ENCODE measurements at regions not wholly inside any gene's neighbourhood (a gene's known extent, or its start where the extent isn't known, plus 50 kb on each side); places are given as distances from the start of the nearest gene placed in this dataset.

DNA sequence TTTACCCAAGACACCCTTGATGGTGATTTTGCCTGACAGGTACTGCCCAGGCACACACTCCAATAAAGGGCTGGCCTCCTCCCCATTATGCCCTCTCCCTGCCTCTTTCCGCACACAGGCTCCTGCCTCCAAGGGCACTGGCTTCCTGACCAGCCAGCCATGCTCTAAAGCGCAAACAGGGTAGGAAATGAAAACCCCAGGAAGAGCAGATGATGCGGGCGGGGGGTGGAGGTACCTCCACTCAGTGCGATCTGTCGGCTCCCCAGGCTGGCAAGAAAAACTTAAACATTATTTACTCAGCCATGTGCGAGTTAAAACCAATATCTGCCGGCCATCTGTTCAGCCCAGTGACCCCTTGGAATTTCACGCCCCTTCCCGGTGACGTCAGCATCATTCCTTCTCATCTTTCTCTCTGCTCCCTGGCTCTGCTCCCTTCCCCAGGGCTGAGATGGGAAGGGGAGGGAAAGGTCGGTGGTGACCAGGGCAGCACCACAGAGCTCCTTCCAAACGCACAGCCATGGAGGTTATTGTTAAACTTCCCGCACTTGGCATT lies 262.5 kb downstream of the CBLN1 start:
- TF ChIP-seq, protein P1, sequence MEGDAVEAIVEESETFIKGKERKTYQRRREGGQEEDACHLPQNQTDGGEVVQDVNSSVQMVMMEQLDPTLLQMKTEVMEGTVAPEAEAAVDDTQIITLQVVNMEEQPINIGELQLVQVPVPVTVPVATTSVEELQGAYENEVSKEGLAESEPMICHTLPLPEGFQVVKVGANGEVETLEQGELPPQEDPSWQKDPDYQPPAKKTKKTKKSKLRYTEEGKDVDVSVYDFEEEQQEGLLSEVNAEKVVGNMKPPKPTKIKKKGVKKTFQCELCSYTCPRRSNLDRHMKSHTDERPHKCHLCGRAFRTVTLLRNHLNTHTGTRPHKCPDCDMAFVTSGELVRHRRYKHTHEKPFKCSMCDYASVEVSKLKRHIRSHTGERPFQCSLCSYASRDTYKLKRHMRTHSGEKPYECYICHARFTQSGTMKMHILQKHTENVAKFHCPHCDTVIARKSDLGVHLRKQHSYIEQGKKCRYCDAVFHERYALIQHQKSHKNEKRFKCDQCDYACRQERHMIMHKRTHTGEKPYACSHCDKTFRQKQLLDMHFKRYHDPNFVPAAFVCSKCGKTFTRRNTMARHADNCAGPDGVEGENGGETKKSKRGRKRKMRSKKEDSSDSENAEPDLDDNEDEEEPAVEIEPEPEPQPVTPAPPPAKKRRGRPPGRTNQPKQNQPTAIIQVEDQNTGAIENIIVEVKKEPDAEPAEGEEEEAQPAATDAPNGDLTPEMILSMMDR (IDR thresholded peaks at IDR 0.05; ENCODE audit: control insufficient read depth, extremely low read depth, insufficient read depth): no peak
- no peak for DNase-seq (ENCODE audit: low read depth)
- no peak overlapping the region for H3K4me3 ChIP-seq (ENCODE audit: low read depth, low read length)

DNA sequence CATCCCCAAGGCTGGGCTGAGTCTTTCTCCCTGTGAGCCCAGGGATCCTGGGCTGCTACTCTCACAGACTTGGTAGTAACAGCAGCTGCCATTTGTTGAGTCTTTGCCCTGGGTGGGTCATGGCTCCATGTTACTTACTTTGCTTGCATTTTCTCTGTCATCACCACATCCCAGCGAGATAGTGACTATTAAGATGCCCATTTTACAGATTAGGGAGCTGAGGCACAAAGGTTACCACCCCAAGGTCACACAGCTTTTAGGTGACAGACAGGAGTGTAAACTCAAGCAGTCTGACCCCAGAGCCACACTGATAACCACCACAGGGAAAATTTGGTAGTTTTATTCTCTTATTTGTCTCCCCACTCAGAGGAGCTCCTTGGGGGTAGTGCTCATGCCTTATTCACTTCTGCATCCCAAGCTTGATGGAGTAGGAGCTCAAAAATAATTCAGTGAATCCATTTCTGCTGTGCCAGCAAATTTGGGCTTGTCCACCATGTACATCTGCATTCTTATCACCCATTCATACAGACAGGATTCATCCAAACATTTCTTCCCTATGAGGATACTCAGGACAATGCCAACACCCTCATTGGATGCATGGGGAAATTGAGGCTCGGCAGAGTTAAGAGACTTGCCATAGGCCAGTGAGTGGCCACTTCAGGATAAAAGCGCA lies 263.2 kb downstream of the CBLN1 start:
- TF ChIP-seq, protein P1 (IDR thresholded peaks at IDR 0.05; ENCODE audit: control insufficient read depth, extremely low read depth, insufficient read depth): no peak
- H3K4me3 ChIP-seq (ENCODE audit: low read depth, low read length): no peak overlapping the region
- DNase-seq (ENCODE audit: low read depth): no peak

DNA sequence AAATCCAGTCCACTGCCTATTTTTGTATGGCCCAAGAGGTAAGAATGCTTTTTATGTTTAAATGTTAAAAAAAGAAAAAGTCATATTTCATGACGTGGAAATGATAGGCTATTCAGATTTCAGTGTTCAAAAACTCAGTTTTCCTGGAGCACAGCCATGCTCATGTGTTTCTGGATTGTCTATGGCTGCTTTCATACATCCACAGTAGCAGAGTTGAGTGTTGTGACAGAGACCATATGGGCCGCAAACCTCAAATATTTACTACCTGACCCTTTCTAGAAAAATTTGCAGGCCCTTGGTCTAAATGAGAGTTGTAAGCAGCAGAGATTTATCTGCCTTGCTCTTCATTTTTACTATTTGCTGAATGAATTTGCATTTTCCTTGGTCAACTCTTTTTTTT lies 264.1 kb downstream of the CBLN1 start:
- DNase-seq (ENCODE audit: low read depth): no peak
- no peak overlapping the region for H3K4me3 ChIP-seq (ENCODE audit: low read depth, low read length)
- TF ChIP-seq, protein P1 (IDR thresholded peaks at IDR 0.05; ENCODE audit: control insufficient read depth, extremely low read depth, insufficient read depth): no peak

DNA sequence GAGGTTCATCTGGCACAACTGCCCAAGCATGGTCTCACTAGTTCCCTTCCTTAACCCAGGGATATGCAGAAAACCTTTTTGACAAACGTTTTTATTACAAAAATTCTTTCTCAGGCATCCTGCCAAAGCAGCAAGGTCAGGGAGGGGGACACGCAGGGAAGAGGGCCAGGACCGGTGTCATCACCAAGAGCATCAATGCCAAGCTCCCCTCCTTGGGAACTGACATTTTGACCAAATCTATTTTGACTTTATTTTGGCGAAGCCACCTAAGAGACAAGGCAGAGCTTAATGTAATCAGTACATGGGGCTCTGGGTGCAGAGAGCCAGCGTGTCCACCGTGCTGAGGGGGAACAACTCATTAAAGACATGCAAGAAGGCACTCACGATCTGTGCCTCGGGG lies 265.2 kb downstream of the CBLN1 start:
- TF ChIP-seq, protein P1 (IDR thresholded peaks at IDR 0.05; ENCODE audit: control insufficient read depth, extremely low read depth, insufficient read depth): no peak
- no peak overlapping the region for H3K4me3 ChIP-seq (ENCODE audit: low read depth, low read length)
- DNase-seq (ENCODE audit: low read depth): no peak

DNA sequence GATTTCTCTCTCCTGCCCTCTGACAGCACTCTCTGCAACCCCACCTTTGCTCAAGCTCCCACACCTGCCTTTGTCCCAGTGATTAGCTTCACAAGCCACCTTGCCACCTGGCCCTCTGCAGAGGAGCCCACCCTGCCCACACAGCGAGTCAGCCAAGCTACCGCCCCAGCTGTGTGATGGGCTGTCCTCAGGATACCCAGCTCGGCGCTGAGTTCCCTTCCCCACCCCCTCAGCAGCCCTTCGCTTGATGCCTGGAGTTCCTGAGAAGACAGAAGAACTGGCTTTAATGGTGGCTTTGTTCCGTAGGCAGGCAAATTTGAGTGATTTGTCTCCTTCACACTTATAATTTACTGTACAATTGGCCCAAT lies 266.4 kb downstream of the CBLN1 start:
- TF ChIP-seq, protein P1 (IDR thresholded peaks at IDR 0.05; ENCODE audit: control insufficient read depth, extremely low read depth, insufficient read depth): no peak
- no peak for DNase-seq (ENCODE audit: low read depth)
- no peak overlapping the region for H3K4me3 ChIP-seq (ENCODE audit: low read depth, low read length)

DNA sequence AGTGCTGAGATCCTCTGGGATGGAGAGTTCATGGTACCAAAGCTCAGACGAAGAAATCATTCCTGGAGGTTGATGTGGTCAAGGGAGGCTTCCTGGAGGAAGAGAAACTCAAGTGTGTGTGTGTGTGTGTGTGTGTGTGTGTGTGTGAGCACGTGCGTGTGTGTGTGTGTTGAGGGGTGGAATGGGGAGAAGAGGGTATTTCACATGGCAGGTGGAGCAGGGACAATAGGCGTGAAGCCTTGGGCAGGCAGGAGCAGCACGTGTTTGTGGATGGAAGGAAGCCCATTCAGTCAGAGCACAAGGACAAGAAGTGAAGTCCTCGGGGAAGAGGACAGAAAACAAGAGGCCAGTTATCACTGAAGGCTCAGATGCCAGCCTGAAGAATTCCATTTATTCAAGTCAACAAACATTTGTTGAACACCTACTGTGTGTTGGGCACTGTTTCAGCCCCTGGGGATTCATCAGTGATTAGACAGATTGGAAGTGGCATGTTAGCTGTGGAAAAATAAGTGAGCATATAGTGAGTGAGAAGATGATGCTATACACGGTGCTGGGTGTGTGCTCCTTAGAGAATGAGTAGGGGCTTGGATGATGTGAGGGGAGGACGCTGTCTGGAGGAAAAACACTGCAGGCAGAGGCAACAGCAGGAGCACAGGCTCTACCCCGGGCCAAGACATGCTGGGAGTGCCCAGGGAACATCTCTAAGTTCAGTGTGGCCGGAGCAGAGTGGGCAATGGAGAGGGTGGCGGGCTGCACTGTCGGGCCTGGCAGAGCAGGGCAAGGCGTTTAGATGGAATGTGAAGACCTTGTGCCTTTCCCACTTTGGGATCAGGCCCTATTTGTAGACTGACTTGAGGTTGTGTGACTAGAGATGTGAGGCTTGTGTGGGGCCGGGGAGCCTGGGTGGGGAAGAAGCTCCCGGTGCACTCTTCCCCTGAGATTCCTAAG lies 267.1 kb downstream of the CBLN1 start:
- H3K4me3 ChIP-seq (ENCODE audit: low read depth, low read length): no peak overlapping the region
- TF ChIP-seq, protein P1 (IDR thresholded peaks at IDR 0.05; ENCODE audit: control insufficient read depth, extremely low read depth, insufficient read depth): no peak
- no peak for DNase-seq (ENCODE audit: low read depth)
